IMR-90 (cell line): ENCODE measurements at regions not wholly inside any gene's neighbourhood (a gene's known extent, or its start where the extent isn't known, plus 50 kb on each side); places are given as distances from the start of the nearest gene placed in this dataset.

Source experiments
- BHLHE40 ChIP-seq: fragments of 150-350 bp; IDR thresholded peaks from 2 replicates; pipeline ENCODE4 v1.6.1; 2016; ENCODE audit warnings: mild to moderate bottlenecking, low read depth, low read length
- CTCF ChIP-seq: conservative IDR thresholded peaks from 2 replicates; pipeline ENCODE4 v1.5.1; 2012; ENCODE audit warnings: mild to moderate bottlenecking, low read depth, low read length, improper control_type of control experiment
- FOS ChIP-seq: fragments of 150-350 bp; IDR thresholded peaks from 2 replicates; pipeline ENCODE4 v1.6.1; 2016; ENCODE audit warnings: low read depth, low read length
- MAFK ChIP-seq: IDR thresholded peaks from 2 replicates; pipeline ENCODE4 v1.6.1; 2012; ENCODE audit warnings: low read depth, low read length, improper control_type of control experiment
- MXI1 ChIP-seq: IDR thresholded peaks from 2 replicates; pipeline ENCODE4 v1.6.1; 2012; ENCODE audit warnings: low read depth, mild to moderate bottlenecking, low read length, moderate library complexity, borderline replicate concordance
- NFE2L2 ChIP-seq: fragments of 150-350 bp; IDR thresholded peaks from 2 replicates; pipeline ENCODE4 v1.6.1; 2016; ENCODE audit warnings: low read depth, mild to moderate bottlenecking, low read length
- POLR2A ChIP-seq: IDR thresholded peaks from 2 replicates; pipeline ENCODE4 v1.6.1; 2012; ENCODE audit warnings: mild to moderate bottlenecking, low read depth, low read length
- RAD21 ChIP-seq: IDR thresholded peaks from 2 replicates; pipeline ENCODE4 v1.6.1; 2012; ENCODE audit warnings: low read length, improper control_type of control experiment
- RFX5 ChIP-seq: IDR thresholded peaks from 2 replicates; pipeline ENCODE4 v1.8.0; 2012; ENCODE audit warnings: low read depth, mild to moderate bottlenecking, low read length, moderate library complexity
- SMC3 ChIP-seq: fragments of 150-350 bp; IDR thresholded peaks from 2 replicates; pipeline ENCODE4 v1.6.1; 2016; ENCODE audit warnings: low read depth, mild to moderate bottlenecking, antibody characterized with exemption, low read length, moderate library complexity
- TF ChIP-seq, protein P1 (sequence below): fragments of 150-350 bp; IDR thresholded peaks from 2 replicates; pipeline ENCODE4 v1.6.1; 2016; ENCODE audit warnings: low read depth, mild to moderate bottlenecking, low read length, moderate library complexity, borderline replicate concordance

- TF ChIP-seq POLR2A: no peak
- TF ChIP-seq CTCF: no peak
- TF ChIP-seq SMC3: no peak
- no peak for TF ChIP-seq NFE2L2
- no peak for TF ChIP-seq BHLHE40
- TF ChIP-seq, protein P1, sequence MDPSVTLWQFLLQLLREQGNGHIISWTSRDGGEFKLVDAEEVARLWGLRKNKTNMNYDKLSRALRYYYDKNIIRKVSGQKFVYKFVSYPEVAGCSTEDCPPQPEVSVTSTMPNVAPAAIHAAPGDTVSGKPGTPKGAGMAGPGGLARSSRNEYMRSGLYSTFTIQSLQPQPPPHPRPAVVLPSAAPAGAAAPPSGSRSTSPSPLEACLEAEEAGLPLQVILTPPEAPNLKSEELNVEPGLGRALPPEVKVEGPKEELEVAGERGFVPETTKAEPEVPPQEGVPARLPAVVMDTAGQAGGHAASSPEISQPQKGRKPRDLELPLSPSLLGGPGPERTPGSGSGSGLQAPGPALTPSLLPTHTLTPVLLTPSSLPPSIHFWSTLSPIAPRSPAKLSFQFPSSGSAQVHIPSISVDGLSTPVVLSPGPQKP: no peak
- no peak for TF ChIP-seq FOS
- TF ChIP-seq RFX5: no peak
- TF ChIP-seq MAFK: no peak
- TF ChIP-seq RAD21: no peak
- TF ChIP-seq MXI1: no peak
Observed at GRCh38 chr3:184480831-184481230, 80.8 kb upstream of the EPHB3 start.
